Parathyroid adenoma (tissue), 2 donors: ENCODE measurements at regions not wholly inside any gene's neighbourhood (a gene's known extent, or its start where the extent isn't known, plus 50 kb on each side); places are given as distances from the start of the nearest gene placed in this dataset.

ENCODE experiments used
- H2AFZ ChIP-seq: fragments of 300-600 bp; sonication (generic); one replicate; pipeline ENCODE4 v1.7.0; 2017; ENCODE audit warnings: antibody characterized with exemption, mild to moderate bottlenecking
- H3K27ac ChIP-seq: fragments of 300-600 bp; sonication (generic); one replicate; pipeline ENCODE4 v1.7.0; 2017
- H3K27me3 ChIP-seq: fragments of 300-600 bp; sonication (generic); one replicate; pipeline ENCODE4 v1.7.0; 2017; ENCODE audit warnings: low read length; ENCODE audit not compliant: control insufficient read depth, insufficient read depth
- H3K36me3 ChIP-seq: fragments of 300-600 bp; sonication (generic); one replicate; pipeline ENCODE4 v1.7.0; 2017; ENCODE audit warnings: low read length; ENCODE audit not compliant: control insufficient read depth, insufficient read depth
- H3K4me1 ChIP-seq: fragments of 300-600 bp; sonication (generic); one replicate; pipeline ENCODE4 v1.7.0; 2017; ENCODE audit warnings: control low read depth
- H3K4me2 ChIP-seq: fragments of 300-600 bp; sonication (generic); one replicate; pipeline ENCODE4 v1.7.0; 2017; ENCODE audit warnings: low read length
- H3K4me3 ChIP-seq: fragments of 300-600 bp; sonication (generic); one replicate; pipeline ENCODE4 v1.7.0; 2017; ENCODE audit warnings: low read depth, low read length
- H3K79me2 ChIP-seq: fragments of 300-600 bp; sonication (generic); one replicate; pipeline ENCODE4 v1.7.0; 2017; ENCODE audit warnings: control low read depth
- H3K9ac ChIP-seq: fragments of 300-600 bp; sonication (generic); one replicate; pipeline ENCODE4 v1.7.0; 2017; ENCODE audit warnings: mild to moderate bottlenecking
- H3K9me3 ChIP-seq: fragments of 300-600 bp; sonication (generic); one replicate; pipeline ENCODE4 v1.7.0; 2017; ENCODE audit warnings: low read length; ENCODE audit not compliant: control insufficient read depth
- CTCF ChIP-seq: fragments of 300-600 bp; sonication (generic); IDR thresholded peaks from one replicate; pipeline ENCODE4 v1.7.0; 2017; ENCODE audit warnings: antibody characterized with exemption, mild to moderate bottlenecking
- donor health status: primary hyperparathyroidism.

GRCh38 chr2:239790313-239790712, 234.8 kb downstream of the NDUFA10 start:
- Histone ChIP-seq H3K4me1 (no peaks in the 10 kb centered on the region), H3K9ac (no peak overlapping the region), H3K4me2 (no peak overlapping the region), H3K9me3 (no peaks in the 10 kb centered on the region), H2AFZ (no peak overlapping the region), H3K27me3 (no peaks in the 10 kb centered on the region), H3K4me3 (no peak overlapping the region), H3K27ac (no peak overlapping the region), H3K36me3 (no peaks in the 10 kb centered on the region), H3K79me2 (no peaks in the 10 kb centered on the region)
- no peak for TF ChIP-seq CTCF

DNA sequence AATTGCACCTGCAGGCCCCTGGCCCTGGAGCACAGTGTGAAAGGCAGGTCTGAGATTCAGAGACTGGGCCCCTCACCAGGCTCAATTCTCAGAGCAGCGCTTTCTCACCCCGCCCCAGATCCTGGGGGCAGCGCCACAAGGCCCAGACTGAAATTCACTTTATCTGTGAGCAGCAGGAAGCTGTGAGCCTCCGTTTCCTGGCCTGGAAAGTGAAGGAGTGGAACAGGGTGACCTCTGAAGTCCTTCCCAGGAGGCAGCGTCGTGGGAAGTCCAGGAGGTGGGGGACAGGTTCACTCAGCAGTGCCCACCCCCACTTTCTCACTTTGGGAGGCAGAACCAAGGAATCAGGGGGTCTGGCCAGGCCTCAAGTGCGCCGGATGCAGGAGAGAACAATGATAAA, 235.4 kb downstream of the NDUFA10 start:
- no peaks in the 10 kb centered on the region for H3K9me3 ChIP-seq
- no peak overlapping the region for H3K4me2 ChIP-seq
- no peak overlapping the region for H3K4me3 ChIP-seq
- H3K27ac ChIP-seq, result no peak overlapping the region
- no peak overlapping the region for H3K9ac ChIP-seq
- no peaks in the 10 kb centered on the region for H3K4me1 ChIP-seq
- H3K27me3 ChIP-seq, result no peaks in the 10 kb centered on the region
- no peak overlapping the region for H2AFZ ChIP-seq
- H3K36me3 ChIP-seq, result no peaks in the 10 kb centered on the region
- H3K79me2 ChIP-seq, result no peaks in the 10 kb centered on the region
- TF ChIP-seq CTCF, result no peak

GRCh38 chr2:239788576-239789098, 236.5 kb downstream of the NDUFA10 start:
- Histone ChIP-seq H3K27me3 (no peaks in the 10 kb centered on the region), H3K4me3 (no peak overlapping the region), H3K9ac (no peak overlapping the region), H3K79me2 (no peaks in the 10 kb centered on the region), H3K27ac (no peak overlapping the region), H2AFZ (no peak overlapping the region), H3K9me3 (no peaks in the 10 kb centered on the region), H3K36me3 (no peaks in the 10 kb centered on the region), H3K4me2 (no peak overlapping the region), H3K4me1 (no peaks in the 10 kb centered on the region)
- TF ChIP-seq CTCF, result no peak

DNA sequence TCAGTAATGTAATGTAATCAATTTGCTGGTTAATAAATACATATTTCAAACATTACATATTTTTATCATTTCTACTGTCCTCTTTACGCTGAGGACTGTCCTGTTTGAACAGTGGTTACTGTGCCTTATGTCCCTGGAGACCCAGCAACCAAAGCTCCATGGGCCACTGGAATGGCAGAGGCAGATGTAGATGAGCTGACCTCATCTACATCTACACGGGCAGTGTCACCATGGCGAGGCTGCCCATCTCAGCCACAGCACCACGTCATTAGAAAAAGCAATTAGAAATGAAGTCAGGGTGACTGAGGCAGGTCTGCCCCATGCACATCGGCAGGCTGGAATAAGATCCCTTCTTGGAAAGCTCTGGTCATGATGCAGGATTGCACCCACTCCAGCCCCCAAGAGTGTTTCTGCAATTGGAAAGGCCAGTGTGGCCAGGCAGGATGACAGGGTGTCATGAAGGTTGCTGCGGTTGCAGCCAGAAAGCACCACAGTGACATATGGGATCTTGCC, 237.5 kb downstream of the NDUFA10 start:
- H3K27me3 ChIP-seq, result no peaks in the 10 kb centered on the region
- TF ChIP-seq CTCF, result no peak
- H3K79me2 ChIP-seq, result no peaks in the 10 kb centered on the region
- H3K27ac ChIP-seq, result no peak overlapping the region
- no peak overlapping the region for H2AFZ ChIP-seq
- no peak overlapping the region for H3K9ac ChIP-seq
- no peaks in the 10 kb centered on the region for H3K4me1 ChIP-seq
- H3K36me3 ChIP-seq, result no peaks in the 10 kb centered on the region
- H3K4me2 ChIP-seq, result no peak overlapping the region
- no peak overlapping the region for H3K4me3 ChIP-seq
- no peaks in the 10 kb centered on the region for H3K9me3 ChIP-seq

DNA sequence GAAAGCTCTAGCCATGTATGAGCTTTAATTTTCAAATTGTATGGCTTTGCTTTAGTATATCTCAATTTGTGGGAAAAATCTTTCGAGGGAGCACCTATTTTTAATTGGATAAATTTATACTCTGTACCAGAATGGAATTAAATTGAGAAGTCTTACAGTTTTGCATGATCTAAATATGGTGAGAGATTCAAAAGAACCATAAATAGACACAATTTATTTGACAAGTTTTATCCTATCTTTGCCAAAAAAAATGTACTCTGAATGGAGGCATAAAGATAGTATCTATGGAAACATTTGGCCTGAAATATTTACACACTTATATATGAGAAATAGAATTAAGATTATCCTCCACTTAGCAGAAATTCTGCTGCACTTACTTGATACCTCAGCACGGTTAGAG, 238.4 kb downstream of the NDUFA10 start:
- no peak for TF ChIP-seq CTCF
- Histone ChIP-seq H3K79me2 (no peaks in the 10 kb centered on the region), H2AFZ (no peak overlapping the region), H3K9ac (no peak overlapping the region), H3K4me3 (no peak overlapping the region), H3K27me3 (no peaks in the 10 kb centered on the region), H3K4me2 (no peak overlapping the region), H3K27ac (no peak overlapping the region), H3K9me3 (no peaks in the 10 kb centered on the region), H3K36me3 (no peaks in the 10 kb centered on the region), H3K4me1 (no peaks in the 10 kb centered on the region)
